ENCODE measurements at regions not wholly inside any gene's neighbourhood (a gene's known extent, or its start where the extent isn't known, plus 50 kb on each side); places are given as distances from the start of the nearest gene placed in this dataset.

GRCh38 chr1:173122344-173122935 lies 71.7 kb upstream of the TNFSF18 start:
- intact Hi-C loops (cut with micrococcal nuclease; ENCODE audit: unreplicated experiment) (no loop called here), in situ Hi-C loops (cut with HindIII; ENCODE audit: low pct_unique_long_range_greater_than_20kb, low sequenced_read_pairs) (no loop called here)
- H3K36me3 ChIP-seq (ENCODE audit: control insufficient read depth, insufficient read depth, low read length), result no peaks in the 10 kb centered on the region
- ATAC-seq (no peak), DNase-seq (ENCODE audit: low read depth, low spot score) (no peak)
- no peak for TF ChIP-seq CTCF (IDR thresholded peaks at IDR 0.05)
- TF ChIP-seq POLR2AphosphoS5 (IDR thresholded peaks at IDR 0.05; ENCODE audit: low read depth, low read length), result no peak
- no peak for TF ChIP-seq TCF7L2 (IDR thresholded peaks at IDR 0.05; ENCODE audit: low read depth, low read length)
- TF ChIP-seq REST (IDR thresholded peaks at IDR 0.05; ENCODE audit: insufficient read depth in 1 of 2, low read depth in 2 of 2, low read length in 1 of 2), result no peak
- no peak for TF ChIP-seq SIN3A (IDR thresholded peaks at IDR 0.05; ENCODE audit: borderline replicate concordance, insufficient read depth, low read depth, low read length)
- ChIA-PET POLR2A (no interaction called here), CTCF (no interaction called here)
- H3K27ac ChIP-seq (ENCODE audit: low read length), result no peak overlapping the region
- no TSS peak for BruUV-seq (replicated peaks)
- H3K27me3 ChIP-seq (ENCODE audit: control insufficient read depth, insufficient read depth, low read length), result no peaks in the 10 kb centered on the region
- no peaks in the 10 kb centered on the region; the same call in 1 of the 2 replicates for H3K4me1 ChIP-seq (ENCODE audit: control insufficient read depth, insufficient read depth, low read length)
- no peaks in the 10 kb centered on the region for H3K9me3 ChIP-seq (ENCODE audit: control insufficient read depth, insufficient read depth, low read depth, low read length)
- H3K4me3 ChIP-seq (ENCODE audit: low read depth in 2 of 2, low read length in 2 of 2), result peak overlapping the region; percentile 17 to 51; a peak in 3 of 4 replicates

- Histone ChIP-seq H3K9me3 (ENCODE audit: control insufficient read depth, insufficient read depth, low read depth, low read length) (no peaks in the 10 kb centered on the region), H3K36me3 (ENCODE audit: control insufficient read depth, insufficient read depth, low read length) (no peaks in the 10 kb centered on the region), H3K27me3 (ENCODE audit: control insufficient read depth, insufficient read depth, low read length) (no peaks in the 10 kb centered on the region), H3K27ac (ENCODE audit: low read length) (no peak overlapping the region), H3K4me1 (ENCODE audit: control insufficient read depth, insufficient read depth, low read length) (no peaks in the 10 kb centered on the region; the same call in 1 of the 2 replicates), H3K4me3 (ENCODE audit: low read depth in 2 of 2, low read length in 2 of 2) (no peak overlapping the region)
- no peak for ATAC-seq
- TF ChIP-seq CTCF (IDR thresholded peaks at IDR 0.05), result no peak
- no peak for TF ChIP-seq TCF7L2 (IDR thresholded peaks at IDR 0.05; ENCODE audit: low read depth, low read length)
- TF ChIP-seq SIN3A (IDR thresholded peaks at IDR 0.05; ENCODE audit: borderline replicate concordance, insufficient read depth, low read depth, low read length), result no peak
- no peak for TF ChIP-seq REST (IDR thresholded peaks at IDR 0.05; ENCODE audit: insufficient read depth in 1 of 2, low read depth in 2 of 2, low read length in 1 of 2)
- TF ChIP-seq POLR2AphosphoS5 (IDR thresholded peaks at IDR 0.05; ENCODE audit: low read depth, low read length), result no peak
- ChIA-PET CTCF (no interaction called here), POLR2A (no interaction called here)
- no TSS peak for BruUV-seq (replicated peaks)
- no peak for DNase-seq (ENCODE audit: low read depth, low spot score)
- intact Hi-C loops (cut with micrococcal nuclease; ENCODE audit: unreplicated experiment) (no loop called here), in situ Hi-C loops (cut with HindIII; ENCODE audit: low pct_unique_long_range_greater_than_20kb, low sequenced_read_pairs) (no loop called here)
Observed at GRCh38 chr1:173118404-173118803, 67.7 kb upstream of the TNFSF18 start.
